Small intestine (tissue), 7 donors: ENCODE measurements at regions not wholly inside any gene's neighbourhood (a gene's known extent, or its start where the extent isn't known, plus 50 kb on each side); places are given as distances from the start of the nearest gene placed in this dataset.

Source experiments
- DNase-seq, 2 donors: peaks; one replicate each; pipeline versions ENCODE4 v3.0.0 to v3.0.0-alpha.2; 2013
- FAIRE-seq: peaks from 2 replicates; lab custom pipeline; 2012; peaks lifted over from hg19 to GRCh38; lab: Jason Lieb, UNC
- H3K27ac ChIP-seq, 3 donors: one replicate each; pipeline ENCODE4 v1.5.1; 2013; ENCODE audit warnings: low read length in 2 of 3, mild to moderate bottlenecking in 2 of 3, control low read depth in 1 of 3, inconsistent platforms in 1 of 3, low read depth in 1 of 3, moderate library complexity in 1 of 3
- H3K27me3 ChIP-seq, 3 donors: one replicate each; pipeline ENCODE4 v1.6.1; 2013; ENCODE audit warnings: low read length in 3 of 3, inconsistent platforms in 1 of 3; ENCODE audit not compliant: control insufficient read depth in 3 of 3, insufficient read depth in 3 of 3
- H3K36me3 ChIP-seq, 3 donors: one replicate each; pipeline ENCODE4 v1.6.1; 2013; ENCODE audit warnings: low read length in 3 of 3, inconsistent platforms in 1 of 3, low read depth in 1 of 3, mild to moderate bottlenecking in 1 of 3, moderate library complexity in 1 of 3; ENCODE audit not compliant: control insufficient read depth in 3 of 3, insufficient read depth in 2 of 3
- H3K4me1 ChIP-seq, 3 donors: one replicate each; pipeline ENCODE4 v1.6.1; 2013; ENCODE audit warnings: low read length in 2 of 3, inconsistent platforms in 1 of 3, low read depth in 1 of 3, mild to moderate bottlenecking in 1 of 3, moderate library complexity in 1 of 3; ENCODE audit not compliant: control insufficient read depth in 3 of 3, insufficient read depth in 2 of 3
- H3K4me3 ChIP-seq, 3 donors: one replicate each; pipeline ENCODE4 v1.5.1; 2013; ENCODE audit warnings: low read length in 3 of 3, control low read depth in 1 of 3, inconsistent platforms in 1 of 3, low read depth in 1 of 3, mild to moderate bottlenecking in 1 of 3, moderate library complexity in 1 of 3
- H3K9me3 ChIP-seq, 2 donors: one replicate each; pipeline ENCODE4 v1.6.1; 2013; ENCODE audit warnings: low read depth in 1 of 2, low read length in 1 of 2; ENCODE audit not compliant: control insufficient read depth in 2 of 2, insufficient read depth in 1 of 2
- WGBS, 3 donors: extraction: QIAGEN DNeasy Blood & Tissue Kit; methylation state at CpG; one replicate each; pipeline ENCODE4 v1.1.7; 2013; 5-methylcytosine and 5-hydroxymethylcytosine counted together
- donor health status: healthy with polysubstance abuse.
- donor health status: control.
- donor health status: control.
- donor health status: Bipolar disorder and iron deficiency.
- donor health status: healthy.

DNA sequence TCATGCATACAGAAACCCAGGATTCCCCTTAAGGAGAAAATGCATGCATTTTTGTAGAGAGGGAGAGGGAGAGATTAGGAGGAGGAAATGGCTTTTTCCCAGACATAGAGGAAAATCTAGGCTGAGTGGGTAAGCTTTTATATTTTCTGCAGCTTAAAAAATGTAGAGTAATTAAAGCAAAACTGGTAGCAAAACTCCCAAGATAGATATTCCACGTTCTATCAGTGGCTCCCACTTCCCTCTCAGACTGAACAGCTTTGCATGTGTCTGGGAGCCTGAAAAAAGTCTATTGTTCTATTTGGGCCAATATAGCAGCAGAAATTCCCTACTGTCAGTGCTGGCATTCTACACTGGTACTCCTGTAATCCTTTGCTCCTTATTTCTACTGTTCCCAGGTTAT is 110.8 kb upstream of the CADPS start:
- FAIRE-seq (no peak), DNase-seq (no peak)
- H3K4me1 ChIP-seq = no peaks in the 10 kb centered on the region
- WGBS, 3 donors = 59 to 78% (median 67%) methylated on average over 1 of the region's 1 CpG
- peaks cover 0 to 3% (median 0%) of the 10 kb centered on the region in 3 donors for H3K27me3 ChIP-seq
- no peak overlapping the region for H3K4me3 ChIP-seq
- H3K36me3 ChIP-seq = no peaks in the 10 kb centered on the region
- H3K9me3 ChIP-seq = no peaks in the 10 kb centered on the region
- no peak overlapping the region for H3K27ac ChIP-seq

DNA sequence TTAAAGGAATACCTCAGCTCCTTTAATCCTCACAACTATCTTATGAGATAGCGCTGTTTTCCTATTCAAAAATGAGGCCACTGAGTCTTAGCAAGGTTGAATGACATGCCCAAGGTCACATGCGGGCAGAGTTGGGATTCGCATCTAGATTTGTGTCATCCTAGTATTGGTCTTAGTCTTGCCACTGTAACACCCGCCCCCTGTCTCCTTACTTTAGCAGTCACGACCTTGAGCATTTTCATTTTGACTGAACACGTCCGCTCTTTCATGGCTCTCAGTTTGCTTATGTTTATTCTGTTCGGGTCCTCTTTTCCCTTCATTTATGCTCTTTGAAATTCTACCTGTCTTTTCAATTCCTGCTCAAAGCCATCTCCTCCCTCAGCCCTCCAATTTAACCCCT is 112.5 kb upstream of the CADPS start:
- FAIRE-seq = no peak
- Histone ChIP-seq H3K9me3 (no peaks in the 10 kb centered on the region), H3K27me3 (peaks cover 0 to 3% (median 0%) of the 10 kb centered on the region in 3 donors), H3K4me3 (no peak overlapping the region), H3K27ac (no peak overlapping the region), H3K36me3 (no peaks in the 10 kb centered on the region), H3K4me1 (no peaks in the 10 kb centered on the region)
- no peak for DNase-seq
- 79 to 94% (median 90%) methylated on average over 8 of the region's 8 CpGs for WGBS, 3 donors

DNA sequence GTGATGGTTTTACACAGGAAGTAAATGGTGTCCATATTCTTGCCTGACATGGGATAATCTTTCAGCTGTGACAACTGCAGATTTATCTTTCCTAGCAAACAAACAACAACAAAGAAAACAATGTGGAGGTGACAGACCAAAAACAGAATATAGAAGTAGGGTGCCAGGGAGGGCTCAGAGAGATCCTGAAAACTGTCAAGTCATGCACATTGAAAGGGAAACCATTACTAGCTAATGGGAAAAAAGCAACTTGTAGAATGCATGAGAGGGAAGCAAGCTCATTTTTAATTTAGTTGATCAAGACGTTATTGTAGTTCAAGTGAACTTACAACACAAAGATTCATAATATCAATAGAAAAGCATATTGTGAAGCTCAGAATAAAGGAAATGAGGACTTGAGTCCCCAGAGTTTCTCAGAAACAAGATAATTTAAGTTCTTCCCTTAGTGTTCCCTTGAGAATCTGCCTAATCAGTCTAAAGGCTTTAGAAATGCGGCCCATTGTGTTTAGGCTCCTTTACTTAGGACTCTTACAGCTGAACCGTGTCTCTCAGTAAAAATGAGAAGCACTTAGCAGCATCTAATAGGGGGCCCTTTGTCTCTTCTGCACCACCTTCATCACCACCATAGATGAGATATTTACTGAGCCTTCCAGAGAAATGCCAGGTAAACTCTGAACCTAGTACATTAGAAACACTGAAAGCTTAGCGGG is 115.6 kb upstream of the CADPS start:
- DNase-seq (no peak), FAIRE-seq (no peak)
- Histone ChIP-seq H3K27me3 (peaks cover 0 to 10% (median 0%) of the 10 kb centered on the region in 3 donors), H3K36me3 (no peaks in the 10 kb centered on the region), H3K4me1 (no peaks in the 10 kb centered on the region), H3K27ac (no peak overlapping the region), H3K4me3 (no peak overlapping the region), H3K9me3 (no peaks in the 10 kb centered on the region)
- 83 to 93% (median 84%) methylated on average over 4 of the region's 4 CpGs for WGBS, 3 donors

DNA sequence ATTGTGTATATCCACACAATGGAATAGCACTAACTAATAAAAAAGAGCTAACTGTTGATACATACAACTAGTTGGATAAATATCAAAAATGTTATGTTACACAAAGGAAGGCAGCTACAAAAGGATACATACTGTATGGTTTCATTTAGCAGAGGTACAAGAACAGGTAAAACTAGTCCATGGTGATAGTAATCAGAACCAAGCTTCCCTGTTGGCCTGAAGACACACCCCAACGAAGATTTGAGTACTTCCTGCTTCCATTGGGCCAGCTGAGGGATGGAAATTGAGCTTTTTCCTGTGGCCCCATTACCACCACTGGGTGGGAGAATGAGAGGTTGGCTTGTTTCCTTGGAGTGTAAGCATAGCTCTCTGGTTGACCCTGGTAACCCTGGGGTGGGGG is 117.3 kb upstream of the CADPS start:
- DNase-seq = peak in 1 of 2 donors; percentile 6
- Histone ChIP-seq H3K36me3 (no peaks in the 10 kb centered on the region), H3K9me3 (no peaks in the 10 kb centered on the region), H3K4me1 (no peaks in the 10 kb centered on the region), H3K27ac (no peak overlapping the region), H3K27me3 (peaks cover 0 to 10% (median 0%) of the 10 kb centered on the region in 3 donors), H3K4me3 (no peak overlapping the region)
- 35 to 50% (median 45%) methylated on average over 1 of the region's 1 CpG for WGBS, 3 donors
- no peak for FAIRE-seq

DNA sequence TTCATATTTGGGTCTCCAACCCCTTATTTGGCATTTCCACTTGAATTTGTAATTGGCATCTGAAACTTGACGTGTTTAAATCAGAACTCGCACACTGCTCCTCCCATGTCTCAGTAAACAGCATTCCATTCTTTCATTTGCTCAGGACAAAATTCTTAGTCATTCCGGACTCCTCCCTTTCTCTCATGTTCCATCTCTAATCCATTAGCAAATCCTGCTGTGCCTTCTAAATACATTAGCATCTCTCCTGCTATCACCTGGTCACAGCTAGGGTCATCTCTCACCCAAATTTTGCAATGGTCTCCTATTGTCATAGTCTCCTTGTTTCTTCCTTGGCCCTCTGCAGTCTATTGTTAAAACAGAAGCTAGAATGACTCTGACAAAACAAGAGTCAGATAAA is 119.9 kb upstream of the CADPS start:
- no peak overlapping the region for H3K4me3 ChIP-seq
- H3K27ac ChIP-seq = no peak overlapping the region
- peaks cover 0 to 10% (median 0%) of the 10 kb centered on the region in 3 donors for H3K27me3 ChIP-seq
- 83 to 91% (median 85%) methylated on average over 3 of the region's 3 CpGs for WGBS, 3 donors
- FAIRE-seq (no peak), DNase-seq (no peak)
- no peaks in the 10 kb centered on the region for H3K4me1 ChIP-seq
- H3K36me3 ChIP-seq = no peaks in the 10 kb centered on the region
- H3K9me3 ChIP-seq = no peaks in the 10 kb centered on the region

DNA sequence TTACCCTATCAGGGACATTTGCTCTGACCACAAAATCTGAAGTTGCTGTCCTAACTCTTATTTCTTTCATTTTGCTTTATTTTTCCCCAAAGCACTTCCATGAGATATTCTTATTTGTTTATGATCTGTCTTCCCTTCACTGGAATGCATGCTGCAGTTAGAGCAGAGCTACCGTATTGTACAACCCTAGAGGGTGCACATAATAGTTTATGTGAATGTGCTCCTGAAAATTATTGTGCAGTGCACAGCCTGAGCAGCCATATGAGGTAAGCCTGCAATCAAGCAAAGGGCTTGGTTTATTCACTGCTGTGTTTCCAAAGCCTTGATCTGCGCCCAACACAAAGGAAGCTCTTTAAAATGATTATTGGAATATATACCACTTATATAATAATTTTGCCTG is 120.3 kb upstream of the CADPS start:
- WGBS, 3 donors = 78 to 90% (median 83%) methylated on average over 2 of the region's 2 CpGs
- Histone ChIP-seq H3K27ac (no peak overlapping the region), H3K27me3 (peaks cover 0 to 10% (median 0%) of the 10 kb centered on the region in 3 donors), H3K4me1 (no peaks in the 10 kb centered on the region), H3K36me3 (no peaks in the 10 kb centered on the region), H3K9me3 (no peaks in the 10 kb centered on the region), H3K4me3 (no peak overlapping the region)
- FAIRE-seq = no peak
- DNase-seq = no peak

DNA sequence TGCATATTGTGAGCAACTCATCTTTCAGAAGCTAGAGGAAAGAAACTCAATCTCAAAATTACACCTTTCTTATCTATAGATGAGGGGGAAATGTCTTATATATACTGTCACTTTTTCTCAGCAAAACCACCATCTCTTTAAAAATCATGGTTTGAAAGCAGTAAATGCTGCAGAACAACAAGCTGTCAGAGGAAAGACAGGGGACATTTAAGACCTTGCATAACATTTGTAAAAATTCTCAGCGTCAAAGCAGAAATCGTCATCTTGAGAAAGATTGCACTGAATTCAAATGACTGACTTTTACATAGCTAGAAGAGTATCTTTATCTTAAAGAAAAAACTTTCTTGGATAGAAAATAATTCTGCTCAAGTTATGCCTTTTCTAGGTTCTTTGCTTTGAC is 122.2 kb upstream of the CADPS start:
- FAIRE-seq (no peak), DNase-seq (no peak)
- Histone ChIP-seq H3K27ac (no peak overlapping the region), H3K4me1 (no peaks in the 10 kb centered on the region), H3K27me3 (peaks cover 0 to 10% (median 0%) of the 10 kb centered on the region in 3 donors), H3K4me3 (no peak overlapping the region), H3K9me3 (no peaks in the 10 kb centered on the region), H3K36me3 (no peaks in the 10 kb centered on the region)
- 91 to 95% (median 94%) methylated on average over 2 of the region's 2 CpGs for WGBS, 3 donors

DNA sequence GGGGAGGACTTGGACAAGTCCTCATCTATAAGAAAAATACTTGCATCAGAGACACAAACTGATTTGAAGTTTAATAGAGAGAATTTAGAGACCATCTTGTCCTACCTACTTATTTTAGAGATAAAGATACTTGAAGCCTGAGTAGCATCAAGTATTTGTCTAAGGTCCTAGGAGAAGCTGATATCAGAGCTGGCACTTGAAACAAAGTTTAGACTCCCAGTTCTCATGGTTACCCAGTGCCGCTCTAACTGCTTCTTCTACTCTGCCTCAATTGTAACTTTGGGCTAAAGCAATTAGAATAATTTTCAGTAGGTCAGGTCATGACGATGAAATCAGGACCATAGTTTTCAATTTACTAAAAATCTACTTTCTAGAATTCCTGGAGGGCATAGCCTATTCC is 123.9 kb upstream of the CADPS start:
- no peak for DNase-seq
- Histone ChIP-seq H3K36me3 (no peaks in the 10 kb centered on the region), H3K9me3 (no peaks in the 10 kb centered on the region), H3K27me3 (peaks cover 0 to 10% (median 0%) of the 10 kb centered on the region in 3 donors), H3K4me1 (no peaks in the 10 kb centered on the region), H3K4me3 (no peak overlapping the region), H3K27ac (no peak overlapping the region)
- 39 to 41% (median 40%) methylated on average over 2 of the region's 2 CpGs for WGBS, 3 donors
- FAIRE-seq = no peak

DNA sequence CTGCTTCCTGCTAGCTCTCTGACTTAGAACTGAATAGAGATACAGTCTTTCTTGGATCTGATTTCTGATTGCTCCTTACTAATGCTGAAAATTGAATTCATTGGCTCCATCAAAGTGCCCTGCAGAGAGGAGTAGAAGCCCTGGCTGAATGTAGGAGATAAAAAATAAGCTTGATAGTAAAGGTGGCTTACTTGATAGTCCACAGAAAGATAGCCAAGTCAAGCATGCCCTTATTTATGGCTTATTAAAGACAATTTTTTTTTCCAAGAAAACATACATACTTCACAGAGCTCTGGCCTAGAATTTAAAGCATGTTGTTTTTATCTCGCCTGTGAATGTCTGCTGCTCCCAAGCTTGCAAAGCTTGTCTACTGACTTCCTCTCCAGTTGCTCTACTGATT is 124.6 kb upstream of the CADPS start:
- H3K9me3 ChIP-seq = no peaks in the 10 kb centered on the region
- WGBS, 3 donors = 66 to 89% (median 74%) methylated on average over 1 of the region's 1 CpG
- FAIRE-seq = no peak
- no peak for DNase-seq
- peaks cover 0 to 4% (median 0%) of the 10 kb centered on the region in 3 donors for H3K27me3 ChIP-seq
- no peak overlapping the region for H3K4me3 ChIP-seq
- no peak overlapping the region for H3K27ac ChIP-seq
- H3K36me3 ChIP-seq = no peaks in the 10 kb centered on the region
- H3K4me1 ChIP-seq = no peaks in the 10 kb centered on the region
